Caco-2 (cell line): ENCODE measurements at regions not wholly inside any gene's neighbourhood (a gene's known extent, or its start where the extent isn't known, plus 50 kb on each side); places are given as distances from the start of the nearest gene placed in this dataset.

Experiments used
- BruUV-seq: library from RNA; stranded (reverse); fragments of 400-500 nt; replicated peaks from 2 replicates; lab custom pipeline; 2021; lab: Mats Ljungman, UMichigan
- CTCF ChIA-PET: fragments of 300-600 bp; sonication (Branson Sonifier 250); formaldehyde crosslinking; loops from one replicate; lab custom pipeline; 2022; ENCODE audit warnings: antibody characterized with exemption; lab: Charles Lee
- POLR2A ChIA-PET: fragments of 300-600 bp; sonication (Branson Sonifier 250); formaldehyde crosslinking; loops from one replicate; lab custom pipeline; 2022; ENCODE audit warnings: antibody characterized with exemption; lab: Charles Lee
- DNase-seq, 2 experiments: peaks; one replicate each; pipeline versions ENCODE4 v3.0.0 to v3.0.0-alpha.2; 2020 to 2022
- H3K27me3 ChIP-seq: replicated peaks from 2 replicates; pipeline ENCODE4 v1.6.0; 2011; ENCODE audit warnings: low read length; ENCODE audit not compliant: control insufficient read depth, insufficient read depth
- H3K36me3 ChIP-seq: 2 replicates; pipeline ENCODE4 v1.5.1; 2011; ENCODE audit warnings: low read length; ENCODE audit not compliant: control insufficient read depth, insufficient read depth
- H3K4me1 ChIP-seq: fragments of 250-450 bp; sonication (Bioruptor Pico); 2 replicates; pipeline ENCODE4 v1.5.1; 2020; ENCODE audit warnings: mild to moderate bottlenecking
- H3K4me3 ChIP-seq: 2 replicates; pipeline ENCODE4 v1.5.1; 2011; ENCODE audit warnings: low read depth, mild to moderate bottlenecking, control low read depth, low read length
- H3K9me3 ChIP-seq: fragments of 250-450 bp; sonication (Bioruptor Pico); 2 replicates; pipeline ENCODE4 v1.5.1; 2020; ENCODE audit warnings: mild to moderate bottlenecking, moderate library complexity
- H3K27ac Mint-ChIP-seq: one replicate; pipeline ENCODE4 v1.8.0; 2022; ENCODE audit warnings: mixed read lengths; ENCODE audit not compliant: unreplicated experiment
- H3K27me3 Mint-ChIP-seq: one replicate; pipeline ENCODE4 v1.8.0; 2022; ENCODE audit warnings: mixed read lengths; ENCODE audit not compliant: insufficient read depth, unreplicated experiment
- H3K36me3 Mint-ChIP-seq: one replicate; pipeline ENCODE4 v1.8.0; 2022; ENCODE audit warnings: mild to moderate bottlenecking, mixed read lengths; ENCODE audit not compliant: insufficient read depth, unreplicated experiment
- H3K4me1 Mint-ChIP-seq: one replicate; pipeline ENCODE4 v1.8.0; 2022; ENCODE audit warnings: low read depth, mixed read lengths; ENCODE audit not compliant: unreplicated experiment
- H3K4me3 Mint-ChIP-seq: one replicate; pipeline ENCODE4 v1.8.0; 2022; ENCODE audit warnings: mild to moderate bottlenecking, moderate library complexity, mixed read lengths; ENCODE audit not compliant: unreplicated experiment
- H3K9me3 Mint-ChIP-seq: one replicate; pipeline ENCODE4 v1.8.0; 2022; ENCODE audit warnings: mixed read lengths; ENCODE audit not compliant: unreplicated experiment
- CTCF ChIP-seq, 2 experiments: fragments of 200-600 bp in 1 of 2; IDR thresholded peaks; 1 replicate in 1 of 2; 2 replicates in 1 of 2; pipeline versions ENCODE4 v1.5.1 to v1.8.0; 2011 to 2022; ENCODE audit warnings: antibody characterized with exemption in 1 of 2, control low read depth in 1 of 2, inconsistent platforms in 1 of 2, low read depth in 1 of 2, low read length in 1 of 2, mild to moderate bottlenecking in 1 of 2, moderate library complexity in 1 of 2; ENCODE audit not compliant: insufficient read depth in 1 of 2, severe bottlenecking in 1 of 2, unreplicated experiment in 1 of 2
- intact Hi-C: fragments of 100-400 bp; cut with micrococcal nuclease; formaldehyde crosslinking; loops from one replicate; pipeline ENCODE4 v1.10.0; 2022; ENCODE audit not compliant: unreplicated experiment

GRCh38 chr7:20479706-20480105, 135.8 kb upstream of the ABCB5 start:
- H3K36me3 ChIP-seq = no peaks in the 10 kb centered on the region
- no peak for TF ChIP-seq CTCF (IDR thresholded peaks at IDR 0.05; ENCODE audit: insufficient read depth in 1 of 2, low read depth in 1 of 2, low read length in 1 of 2, severe bottlenecking in 1 of 2, unreplicated experiment in 1 of 2)
- no peaks in the 10 kb centered on the region for H3K36me3 Mint-ChIP-seq
- H3K27me3 Mint-ChIP-seq = peaks cover 11% of the 10 kb centered on the region
- H3K27me3 ChIP-seq = no peaks in the 10 kb centered on the region
- H3K4me3 ChIP-seq = no peak overlapping the region
- H3K4me1 Mint-ChIP-seq = no peaks in the 10 kb centered on the region
- ChIA-PET CTCF (no interaction called here), POLR2A (no interaction called here)
- DNase-seq = no peak
- H3K4me1 ChIP-seq = no peaks in the 10 kb centered on the region
- H3K27ac Mint-ChIP-seq = no peak overlapping the region
- intact Hi-C loops = no loop called here
- BruUV-seq = no TSS peak
- no peaks in the 10 kb centered on the region for H3K9me3 ChIP-seq
- no peaks in the 10 kb centered on the region for H3K9me3 Mint-ChIP-seq
- H3K4me3 Mint-ChIP-seq = no peak overlapping the region

DNA sequence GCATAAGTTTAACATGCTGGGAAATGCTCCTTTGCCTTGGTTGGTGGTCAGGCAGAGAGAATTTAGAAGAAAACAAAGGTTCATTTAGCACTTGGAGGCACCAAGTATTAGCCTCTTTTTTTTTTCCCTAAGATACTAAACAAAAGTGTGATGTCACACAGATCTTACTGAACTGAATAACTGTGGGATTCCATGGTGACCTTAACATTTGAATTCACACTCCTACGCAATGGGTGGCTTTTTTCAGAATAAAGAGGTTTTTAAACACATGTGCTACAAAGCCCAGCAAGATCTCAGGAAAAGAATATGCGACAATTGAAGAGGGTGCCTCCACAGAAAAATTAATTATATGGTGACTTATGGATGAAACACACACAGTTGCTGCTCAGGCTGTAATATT, 133.4 kb upstream of the ABCB5 start:
- POLR2A ChIA-PET = no interaction called here
- Histone ChIP-seq H3K4me3 (no peak overlapping the region), H3K36me3 (no peaks in the 10 kb centered on the region), H3K4me1 (no peaks in the 10 kb centered on the region), H3K9me3 (no peaks in the 10 kb centered on the region; the same call in 1 of the 2 replicates), H3K27me3 (no peaks in the 10 kb centered on the region)
- DNase-seq = no peak
- H3K36me3 Mint-ChIP-seq = no peaks in the 10 kb centered on the region
- no peak for TF ChIP-seq CTCF (IDR thresholded peaks at IDR 0.05; ENCODE audit: insufficient read depth in 1 of 2, low read depth in 1 of 2, low read length in 1 of 2, severe bottlenecking in 1 of 2, unreplicated experiment in 1 of 2)
- no peak overlapping the region for H3K4me3 Mint-ChIP-seq
- H3K27ac Mint-ChIP-seq = no peak overlapping the region
- CTCF ChIA-PET = no interaction called here
- H3K4me1 Mint-ChIP-seq = no peaks in the 10 kb centered on the region
- no peaks in the 10 kb centered on the region for H3K9me3 Mint-ChIP-seq
- peaks cover 10% of the 10 kb centered on the region for H3K27me3 Mint-ChIP-seq
- intact Hi-C loops = no loop called here
- BruUV-seq = no TSS peak

DNA sequence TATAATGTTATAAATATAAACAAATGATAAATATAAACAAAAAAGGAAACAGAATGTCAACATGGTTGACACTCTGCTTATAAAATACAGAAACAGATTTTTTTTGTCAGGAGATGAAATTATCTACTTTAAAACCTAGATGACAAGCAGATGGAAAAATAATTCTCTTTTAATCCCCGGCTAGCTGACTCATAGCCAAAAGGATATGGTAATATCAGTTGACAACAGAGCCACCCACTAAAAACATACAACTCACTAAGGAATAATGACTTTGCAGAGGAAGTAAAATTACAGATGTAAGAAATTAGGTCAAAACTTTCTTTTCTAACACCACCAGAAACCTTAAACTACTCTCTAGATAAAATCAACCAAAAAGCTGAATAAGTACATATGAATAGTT, 131.1 kb upstream of the ABCB5 start:
- H3K4me1 Mint-ChIP-seq = no peaks in the 10 kb centered on the region
- peaks cover 6% of the 10 kb centered on the region for H3K27me3 Mint-ChIP-seq
- no peaks in the 10 kb centered on the region for H3K36me3 Mint-ChIP-seq
- no peaks in the 10 kb centered on the region for H3K4me1 ChIP-seq
- H3K9me3 Mint-ChIP-seq = peaks cover 20% of the 10 kb centered on the region
- H3K27ac Mint-ChIP-seq = no peak overlapping the region
- no peak overlapping the region for H3K4me3 ChIP-seq
- no peak for TF ChIP-seq CTCF (IDR thresholded peaks at IDR 0.05; ENCODE audit: insufficient read depth in 1 of 2, low read depth in 1 of 2, low read length in 1 of 2, severe bottlenecking in 1 of 2, unreplicated experiment in 1 of 2)
- ChIA-PET CTCF (no interaction called here), POLR2A (no interaction called here)
- peaks cover 20% of the 10 kb centered on the region for H3K9me3 ChIP-seq
- no peaks in the 10 kb centered on the region for H3K27me3 ChIP-seq
- no peak overlapping the region for H3K4me3 Mint-ChIP-seq
- BruUV-seq = no TSS peak
- DNase-seq = no peak
- intact Hi-C loops = no loop called here
- H3K36me3 ChIP-seq = no peaks in the 10 kb centered on the region
